ENCODE measurements at regions not wholly inside any gene's neighbourhood (a gene's known extent, or its start where the extent isn't known, plus 50 kb on each side); places are given as distances from the start of the nearest gene placed in this dataset.

DNA sequence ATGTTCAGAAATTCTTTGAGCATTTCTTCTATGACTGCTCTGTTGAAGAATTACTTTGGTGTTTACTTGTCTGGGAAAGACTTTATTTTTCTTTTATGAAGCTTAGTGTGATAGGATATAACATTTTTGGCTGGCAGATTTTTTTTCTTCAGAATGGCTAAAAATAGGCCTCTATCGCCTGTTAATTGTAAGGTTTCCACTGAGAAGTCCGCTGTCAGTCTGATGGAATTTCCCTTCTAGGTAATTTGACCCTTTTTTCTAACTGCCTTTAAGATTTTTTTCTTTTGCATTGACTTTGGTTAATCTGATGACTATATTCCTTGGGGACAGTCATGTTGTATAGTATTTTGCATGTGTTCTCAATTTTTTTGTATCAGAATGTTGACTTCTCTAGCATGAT lies 590.7 kb downstream of the ADCYAP1 start:
- H3K4me3 ChIP-seq (ENCODE audit: low read length): no peak overlapping the region

DNA sequence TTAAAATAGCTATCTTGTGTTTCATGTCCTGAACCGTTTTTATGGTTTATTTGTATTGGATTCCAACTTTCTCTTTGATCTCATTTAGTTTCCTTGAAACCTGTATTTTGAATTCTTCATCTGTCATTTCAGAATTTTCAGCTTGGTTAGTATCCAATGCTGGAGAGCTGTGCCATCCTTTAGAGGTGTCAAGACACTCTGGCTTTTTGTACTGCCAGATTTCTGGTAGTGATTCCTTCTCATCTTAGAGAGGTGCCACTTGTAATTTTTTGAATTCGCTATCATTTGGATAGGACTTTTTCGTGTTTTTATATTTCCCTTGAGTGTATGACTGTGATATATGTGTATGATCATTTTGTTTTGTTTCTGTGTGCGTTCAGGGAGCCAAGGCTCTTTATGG lies 591.4 kb downstream of the ADCYAP1 start:
- no peak for TF ChIP-seq CTCF (conservative IDR thresholded peaks at IDR 0.05; ENCODE audit: low read depth, low read length)
- no peak overlapping the region for H3K4me3 ChIP-seq (ENCODE audit: low read length)
- DNase-seq (ENCODE audit: low read depth): no peak

More for the DNA sequence above, 590.7 kb downstream of the ADCYAP1 start:
- TF ChIP-seq CTCF (conservative IDR thresholded peaks at IDR 0.05; ENCODE audit: low read depth, low read length): no peak
- no peak for DNase-seq (ENCODE audit: low read depth)

GRCh38 chr18:1498216-1498615 lies 593.5 kb downstream of the ADCYAP1 start:
- H3K4me3 ChIP-seq (ENCODE audit: low read length): no peak overlapping the region
- no peak for TF ChIP-seq CTCF (conservative IDR thresholded peaks at IDR 0.05; ENCODE audit: low read depth, low read length)
- no peak for DNase-seq (ENCODE audit: low read depth)

DNA sequence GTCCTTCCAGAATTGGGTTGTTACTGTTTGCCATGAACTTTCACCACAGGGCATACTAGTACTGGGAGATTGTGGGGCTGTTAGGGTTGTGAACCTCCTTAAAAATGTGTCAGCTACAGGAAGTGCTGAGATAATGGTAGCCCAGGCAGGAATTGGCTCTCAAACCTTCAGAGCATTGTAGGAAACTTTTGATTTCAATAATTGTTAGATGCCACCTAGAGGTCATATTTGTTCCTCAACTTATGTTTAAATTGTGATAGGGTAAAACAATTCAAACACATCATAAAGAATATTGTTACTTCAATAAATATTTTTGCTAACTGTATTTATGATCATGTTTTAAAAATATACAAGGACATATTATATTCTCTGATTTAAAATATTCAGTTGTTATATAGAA lies 594.6 kb downstream of the ADCYAP1 start:
- DNase-seq (ENCODE audit: low read depth): no peak
- no peak overlapping the region for H3K4me3 ChIP-seq (ENCODE audit: low read length)
- TF ChIP-seq CTCF (conservative IDR thresholded peaks at IDR 0.05; ENCODE audit: low read depth, low read length): no peak

GRCh38 chr18:1503847-1504246 lies 599.2 kb downstream of the ADCYAP1 start:
- no peak for DNase-seq (ENCODE audit: low read depth)
- no peak overlapping the region for H3K4me3 ChIP-seq (ENCODE audit: low read length)
- no peak for TF ChIP-seq CTCF (conservative IDR thresholded peaks at IDR 0.05; ENCODE audit: low read depth, low read length)

- no peak for DNase-seq (ENCODE audit: low read depth)
- no peak for TF ChIP-seq CTCF (conservative IDR thresholded peaks at IDR 0.05; ENCODE audit: low read depth, low read length)
Measured at GRCh38 chr18:1505856-1506255, 601.2 kb downstream of the ADCYAP1 start.

GRCh38 chr18:1510542-1511179 lies 606.0 kb downstream of the ADCYAP1 start:
- TF ChIP-seq CTCF (conservative IDR thresholded peaks at IDR 0.05; ENCODE audit: low read depth, low read length): no peak
- H3K4me3 ChIP-seq (ENCODE audit: low read length): no peak overlapping the region
- DNase-seq (ENCODE audit: low read depth): no peak

More at GRCh38 chr18:1505856-1506255, 601.2 kb downstream of the ADCYAP1 start:
- H3K4me3 ChIP-seq (ENCODE audit: low read length): no peak overlapping the region

All from retinal pigment epithelial cell (primary cell).